NCI-H2227 (cell line): ENCODE measurements at regions not wholly inside any gene's neighbourhood (a gene's known extent, or its start where the extent isn't known, plus 50 kb on each side); places are given as distances from the start of the nearest gene placed in this dataset.

Source experiments
- DNase-seq: peaks from one replicate; lab custom pipeline; 2025; ENCODE audit not compliant: unreplicated experiment; lab: John Stamatoyannopoulos, UW

DNA sequence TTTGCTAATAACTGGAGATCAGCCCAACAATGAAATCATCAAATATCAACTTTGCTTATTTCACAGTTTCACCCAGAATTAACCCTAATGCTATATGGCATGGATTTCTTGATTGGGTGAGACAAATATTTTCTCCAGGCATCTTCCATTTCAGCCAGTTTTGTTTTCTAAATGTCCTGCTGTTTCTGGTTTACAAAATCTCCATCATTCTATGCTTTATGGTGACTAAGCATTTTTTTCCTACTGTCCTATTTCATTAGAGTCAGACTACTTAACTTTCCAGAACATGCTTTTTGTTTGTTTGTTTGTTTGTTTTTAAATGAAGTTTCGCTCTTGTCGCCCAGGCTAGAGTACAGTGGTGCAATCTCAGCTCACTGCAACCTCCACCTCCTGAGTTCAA is 59.5 kb upstream of the EXOC2 start:
- DNase-seq: no peak

DNA sequence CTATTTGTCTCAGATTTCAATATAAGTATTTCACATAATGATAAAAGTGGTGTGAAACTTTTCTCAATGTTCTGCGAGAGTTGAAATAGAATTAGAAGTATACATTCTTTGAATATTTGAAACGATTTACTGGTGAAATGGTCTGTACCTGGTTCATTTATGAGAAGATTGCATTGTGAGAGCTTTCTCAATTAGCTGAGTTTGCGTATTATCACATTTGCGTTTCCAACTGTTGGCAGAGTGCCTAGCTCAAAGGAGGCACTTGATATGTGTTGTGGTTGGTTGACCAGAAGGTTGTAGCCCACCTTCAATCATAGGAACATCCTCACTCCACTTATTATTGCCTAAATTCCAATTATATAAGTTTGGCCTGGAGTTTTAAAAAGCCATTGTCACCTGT is 58.8 kb upstream of the EXOC2 start:
- DNase-seq: no peak

DNA sequence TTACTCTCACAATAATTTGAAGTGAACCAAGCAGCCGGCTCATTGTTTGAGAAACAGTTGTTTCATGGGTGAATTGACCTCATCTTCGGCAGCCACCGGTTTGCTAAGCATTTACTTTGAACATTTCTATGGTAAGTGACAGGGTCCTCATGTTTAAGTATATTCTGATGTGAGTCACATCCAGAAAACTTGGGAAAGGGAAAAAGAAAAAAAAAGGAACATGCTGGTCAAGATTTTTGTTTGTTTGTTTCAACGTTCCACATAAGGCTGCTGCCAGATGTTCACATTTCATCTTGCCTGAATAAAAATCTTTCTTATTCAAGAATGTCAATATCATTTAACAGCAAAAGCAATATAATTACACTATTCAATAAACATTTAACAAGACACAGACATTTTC is 55.0 kb upstream of the EXOC2 start:
- DNase-seq: no peak

DNA sequence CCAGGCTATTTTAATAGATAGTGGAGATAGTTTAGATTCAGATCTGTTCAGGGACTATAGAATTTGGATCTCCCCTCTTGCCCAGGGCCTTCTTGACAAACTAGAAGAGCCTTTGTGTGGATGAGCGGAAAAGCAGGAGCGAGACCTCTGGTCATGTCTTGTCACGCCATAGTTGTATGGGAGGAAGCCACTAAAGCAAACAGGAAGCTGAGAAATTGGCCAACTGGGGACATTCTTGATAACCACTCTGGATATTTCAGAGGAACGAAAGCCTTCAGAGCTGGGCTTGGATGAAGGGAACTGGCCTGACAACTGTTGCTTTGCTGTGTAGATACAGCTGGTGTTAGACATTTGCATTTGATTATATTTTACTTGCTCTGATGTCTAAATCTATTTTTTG is 54.1 kb upstream of the EXOC2 start:
- no peak for DNase-seq

DNA sequence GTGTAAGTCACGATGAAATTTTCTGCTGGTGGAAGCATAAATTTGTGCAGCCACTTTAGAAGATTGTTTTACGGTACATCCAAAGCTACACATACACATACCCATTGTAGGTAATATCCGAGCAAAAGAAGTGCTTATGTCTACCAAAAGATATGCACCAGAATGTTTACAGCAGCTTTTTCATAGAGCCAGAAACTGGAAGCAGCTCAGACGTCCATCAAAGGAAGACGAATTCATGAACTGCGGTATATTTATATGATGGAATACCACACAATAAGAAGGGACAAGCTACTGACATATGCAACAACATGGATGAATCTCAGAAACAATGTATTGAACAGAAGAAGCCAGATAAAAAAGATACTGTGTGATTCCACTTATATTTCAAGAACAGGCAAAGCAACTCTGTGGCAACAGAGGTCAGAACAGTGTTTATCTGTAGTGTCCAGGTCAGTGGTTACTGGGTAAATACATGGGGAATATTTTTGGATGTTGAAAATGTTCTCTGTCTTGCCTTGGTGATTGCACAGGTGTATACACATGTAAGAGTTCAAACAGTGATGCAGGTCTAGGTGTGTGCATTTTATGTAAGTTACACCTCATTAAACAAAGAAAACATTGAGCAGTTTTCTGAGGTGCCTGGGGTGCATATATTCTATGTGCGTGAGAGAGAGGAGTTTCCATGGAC is 51.9 kb upstream of the EXOC2 start:
- no peak for DNase-seq

DNA sequence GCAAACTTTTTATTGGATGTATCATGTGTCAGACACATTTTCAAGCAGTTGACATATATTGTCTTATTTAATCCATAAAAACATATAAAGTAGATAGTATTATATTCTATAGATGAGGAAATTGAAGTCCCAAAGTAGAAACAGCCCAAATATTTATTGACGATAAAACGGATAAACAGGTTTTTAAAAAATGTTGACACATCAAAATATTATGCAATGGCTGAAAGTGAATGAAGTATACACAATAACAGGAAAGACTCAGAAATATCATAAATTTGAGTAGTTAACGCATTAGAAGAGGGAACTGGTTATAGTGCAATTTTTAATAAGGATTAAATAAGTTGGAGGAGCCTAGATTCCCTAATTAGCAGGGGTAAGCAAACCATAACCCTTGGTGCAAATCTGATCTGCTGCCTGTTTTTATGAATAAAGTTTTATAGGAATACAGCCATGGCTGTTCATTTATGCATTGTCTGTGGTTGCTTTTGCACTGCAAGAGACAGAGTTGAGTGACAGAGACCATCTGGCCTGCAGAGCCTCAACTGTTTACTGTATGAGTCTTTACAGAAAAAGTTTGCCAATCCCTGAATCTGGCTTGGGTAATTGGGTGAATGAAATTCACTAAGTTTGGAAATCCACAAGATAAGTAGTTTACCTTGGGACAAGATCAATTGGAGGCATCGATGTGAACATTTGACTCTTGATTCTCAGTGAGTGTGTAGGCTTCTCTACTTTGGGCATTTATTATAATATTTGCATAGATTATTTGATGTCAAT is 50.6 kb upstream of the EXOC2 start:
- no peak for DNase-seq
